Glutamatergic neuron (in vitro differentiated cells): ENCODE measurements at regions not wholly inside any gene's neighbourhood (a gene's known extent, or its start where the extent isn't known, plus 50 kb on each side); places are given as distances from the start of the nearest gene placed in this dataset.

Experiments
- DNase-seq: peaks from one replicate; pipeline ENCODE4 v3.0.0; 2022
- H3K27ac Mint-ChIP-seq: one replicate; pipeline ENCODE4 v1.8.0; 2020; ENCODE audit warnings: mild to moderate bottlenecking, mixed read lengths, inconsistent platforms; ENCODE audit not compliant: unreplicated experiment
- H3K27me3 Mint-ChIP-seq: one replicate; pipeline ENCODE4 v1.8.0; 2020; ENCODE audit warnings: mild to moderate bottlenecking, moderate library complexity, mixed read lengths, inconsistent platforms; ENCODE audit not compliant: unreplicated experiment
- H3K36me3 Mint-ChIP-seq: one replicate; pipeline ENCODE4 v1.8.0; 2020; ENCODE audit warnings: mild to moderate bottlenecking, mixed read lengths, inconsistent platforms; ENCODE audit not compliant: unreplicated experiment
- H3K4me1 Mint-ChIP-seq: one replicate; pipeline ENCODE4 v1.8.0; 2020; ENCODE audit warnings: mild to moderate bottlenecking, low read depth, mixed read lengths, inconsistent platforms; ENCODE audit not compliant: unreplicated experiment
- H3K4me3 Mint-ChIP-seq: one replicate; pipeline ENCODE4 v1.8.0; 2020; ENCODE audit warnings: mild to moderate bottlenecking, mixed read lengths, inconsistent platforms; ENCODE audit not compliant: unreplicated experiment
- H3K9me3 Mint-ChIP-seq: one replicate; pipeline ENCODE4 v1.8.0; 2020; ENCODE audit warnings: mild to moderate bottlenecking, moderate library complexity, mixed read lengths, inconsistent platforms; ENCODE audit not compliant: unreplicated experiment
- TF ChIP-seq, protein P1 (sequence below): fragments of 200-600 bp; sonication (generic); IDR thresholded peaks from one replicate; pipeline ENCODE4 v1.5.0; 2021; ENCODE audit not compliant: partially characterized antibody, unreplicated experiment

DNA sequence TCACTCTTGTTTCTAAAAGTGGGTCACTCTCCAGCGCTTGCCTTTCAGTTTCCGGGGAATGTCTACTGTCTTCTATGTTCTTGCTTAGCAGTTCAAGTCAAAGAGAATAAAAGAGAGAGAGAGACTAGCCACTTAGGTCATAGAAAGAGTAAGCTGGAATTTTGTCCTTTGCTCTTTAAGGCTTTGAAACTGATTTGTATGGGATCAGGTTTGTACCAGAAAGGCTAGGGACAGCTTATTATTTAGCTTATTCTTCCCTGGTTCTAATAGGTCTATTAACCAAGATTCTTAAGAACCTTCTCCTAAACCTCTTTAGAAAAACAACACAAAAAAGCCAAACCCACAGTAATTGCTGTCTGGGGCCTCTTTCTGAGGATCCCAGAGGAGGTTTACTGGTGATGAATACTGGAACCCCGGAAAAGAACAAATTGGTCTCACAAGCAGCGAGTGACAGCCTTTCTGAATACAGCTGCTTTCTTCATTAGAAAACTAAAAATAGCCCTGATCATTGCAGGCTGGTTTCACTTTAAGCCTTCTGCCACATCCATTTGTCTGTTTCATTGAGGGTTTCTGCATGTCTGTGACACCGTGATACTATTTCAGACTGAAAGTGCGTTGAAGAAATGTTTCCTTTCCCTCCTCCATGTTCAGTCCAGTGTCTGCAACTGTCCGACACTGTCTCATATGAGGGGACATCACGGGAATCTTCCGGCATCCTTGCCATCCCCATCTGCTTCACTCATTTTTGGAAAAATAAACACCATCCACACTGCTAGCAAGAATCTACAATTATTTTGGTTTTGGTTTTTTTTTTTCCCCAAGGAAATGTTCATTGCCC lies 75.1 kb upstream of the ATXN1 start:
- H3K9me3 Mint-ChIP-seq, result peaks cover 2% of the 10 kb centered on the region
- H3K27ac Mint-ChIP-seq, result peak overlapping the region; percentile 82
- no peaks in the 10 kb centered on the region for H3K27me3 Mint-ChIP-seq
- H3K4me1 Mint-ChIP-seq, result peaks cover 11% of the 10 kb centered on the region
- H3K4me3 Mint-ChIP-seq, result peak overlapping the region; percentile 64
- H3K36me3 Mint-ChIP-seq, result no peaks in the 10 kb centered on the region
- TF ChIP-seq, protein P1, sequence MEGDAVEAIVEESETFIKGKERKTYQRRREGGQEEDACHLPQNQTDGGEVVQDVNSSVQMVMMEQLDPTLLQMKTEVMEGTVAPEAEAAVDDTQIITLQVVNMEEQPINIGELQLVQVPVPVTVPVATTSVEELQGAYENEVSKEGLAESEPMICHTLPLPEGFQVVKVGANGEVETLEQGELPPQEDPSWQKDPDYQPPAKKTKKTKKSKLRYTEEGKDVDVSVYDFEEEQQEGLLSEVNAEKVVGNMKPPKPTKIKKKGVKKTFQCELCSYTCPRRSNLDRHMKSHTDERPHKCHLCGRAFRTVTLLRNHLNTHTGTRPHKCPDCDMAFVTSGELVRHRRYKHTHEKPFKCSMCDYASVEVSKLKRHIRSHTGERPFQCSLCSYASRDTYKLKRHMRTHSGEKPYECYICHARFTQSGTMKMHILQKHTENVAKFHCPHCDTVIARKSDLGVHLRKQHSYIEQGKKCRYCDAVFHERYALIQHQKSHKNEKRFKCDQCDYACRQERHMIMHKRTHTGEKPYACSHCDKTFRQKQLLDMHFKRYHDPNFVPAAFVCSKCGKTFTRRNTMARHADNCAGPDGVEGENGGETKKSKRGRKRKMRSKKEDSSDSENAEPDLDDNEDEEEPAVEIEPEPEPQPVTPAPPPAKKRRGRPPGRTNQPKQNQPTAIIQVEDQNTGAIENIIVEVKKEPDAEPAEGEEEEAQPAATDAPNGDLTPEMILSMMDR, result no peak
- no peak for DNase-seq

DNA sequence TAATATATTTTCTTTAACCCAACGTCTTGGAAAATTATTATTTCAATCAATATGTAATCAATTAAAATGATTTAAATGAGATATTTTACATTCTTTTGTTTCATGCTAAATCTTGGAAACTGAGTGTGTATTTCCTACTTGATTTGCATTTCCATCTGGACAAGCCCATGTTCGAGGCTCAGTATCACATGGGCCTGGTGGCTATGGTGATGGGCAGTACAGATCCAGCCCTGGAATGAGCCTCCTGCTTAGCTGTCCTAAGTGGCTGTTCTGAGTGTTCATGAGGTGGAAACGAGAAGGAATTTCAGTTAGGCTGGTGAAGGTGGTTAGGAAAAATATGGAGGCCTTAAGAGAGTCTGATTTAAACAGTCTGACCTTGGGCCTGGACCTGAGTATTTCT lies 73.0 kb upstream of the ATXN1 start:
- no peaks in the 10 kb centered on the region for H3K36me3 Mint-ChIP-seq
- DNase-seq, result no peak
- no peaks in the 10 kb centered on the region for H3K27me3 Mint-ChIP-seq
- peaks cover 2% of the 10 kb centered on the region for H3K9me3 Mint-ChIP-seq
- TF ChIP-seq, protein P1, result no peak
- no peak overlapping the region for H3K4me3 Mint-ChIP-seq
- H3K4me1 Mint-ChIP-seq, result peaks cover 8% of the 10 kb centered on the region
- H3K27ac Mint-ChIP-seq, result no peak overlapping the region

DNA sequence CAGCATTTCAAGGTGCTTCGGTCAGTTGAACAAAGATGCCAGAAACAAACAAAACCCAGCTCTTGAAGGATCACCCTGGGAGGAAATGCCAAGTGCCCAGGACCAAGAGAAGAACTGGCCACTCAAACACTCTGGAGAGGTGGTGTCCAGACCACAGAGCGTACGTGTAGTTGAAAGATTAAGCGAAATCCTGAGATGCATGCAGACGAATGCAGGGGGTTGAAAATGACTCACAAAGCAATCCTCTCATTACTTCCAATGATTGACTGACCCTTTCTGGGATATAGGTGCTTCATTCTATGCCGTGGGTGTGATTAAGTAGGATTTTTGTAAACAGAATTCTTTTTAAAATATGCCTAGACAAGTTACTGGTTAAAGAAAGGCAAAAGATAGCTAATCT lies 71.5 kb upstream of the ATXN1 start:
- no peaks in the 10 kb centered on the region for H3K36me3 Mint-ChIP-seq
- H3K27me3 Mint-ChIP-seq, result no peaks in the 10 kb centered on the region
- DNase-seq, result no peak
- peaks cover 7% of the 10 kb centered on the region for H3K4me1 Mint-ChIP-seq
- TF ChIP-seq, protein P1, result no peak
- no peak overlapping the region for H3K27ac Mint-ChIP-seq
- no peak overlapping the region for H3K4me3 Mint-ChIP-seq
- H3K9me3 Mint-ChIP-seq, result peaks cover 2% of the 10 kb centered on the region

DNA sequence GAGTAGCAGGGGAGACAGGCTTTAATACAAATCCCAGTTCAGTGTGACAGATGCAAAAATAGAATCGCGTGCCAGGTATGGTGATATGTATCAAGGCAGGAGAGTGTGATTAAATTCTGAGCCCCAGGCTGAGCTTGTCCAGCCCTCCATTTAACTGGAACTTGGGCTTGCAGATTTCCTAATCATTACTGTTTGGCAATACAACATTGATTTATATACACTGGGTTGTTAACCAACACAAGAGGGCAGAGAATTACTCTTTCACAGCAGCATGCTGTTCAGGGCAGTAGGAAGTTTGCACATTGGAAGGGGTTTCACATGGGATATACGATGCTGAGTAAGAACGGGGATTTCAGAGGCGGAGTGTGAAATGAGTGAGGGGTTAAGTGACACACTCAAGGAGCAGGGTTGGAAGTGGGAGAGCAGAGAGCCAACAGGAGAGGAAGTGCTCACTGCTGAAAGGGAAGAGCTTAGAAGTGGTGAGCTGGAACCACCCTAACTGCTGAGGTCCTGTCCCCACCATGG lies 70.8 kb upstream of the ATXN1 start:
- Mint-ChIP-seq H3K36me3 (no peaks in the 10 kb centered on the region), H3K4me1 (peaks cover 6% of the 10 kb centered on the region), H3K27me3 (no peaks in the 10 kb centered on the region), H3K4me3 (no peak overlapping the region), H3K9me3 (peaks cover 2% of the 10 kb centered on the region), H3K27ac (no peak overlapping the region)
- TF ChIP-seq, protein P1, result no peak
- no peak for DNase-seq

DNA sequence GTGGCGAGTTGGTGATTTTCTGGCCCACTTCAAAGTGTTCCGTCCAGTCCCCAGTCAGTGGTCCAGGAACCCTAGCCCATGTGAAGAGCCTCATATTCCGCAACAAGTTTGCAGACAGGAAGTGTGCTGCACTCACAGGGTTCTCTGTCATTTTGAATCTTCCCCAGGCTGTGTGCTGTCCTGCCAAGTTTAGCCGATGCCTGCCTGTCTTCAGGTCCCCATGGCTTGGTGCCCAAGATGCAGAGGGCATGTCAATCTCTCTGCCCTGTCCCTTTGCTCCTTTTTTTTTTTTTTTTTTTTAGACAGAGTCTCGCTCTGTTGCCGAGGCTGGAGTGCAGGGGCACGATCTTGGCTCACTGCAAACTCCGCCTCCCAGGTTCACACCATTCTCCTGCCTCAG lies 69.9 kb upstream of the ATXN1 start:
- H3K4me3 Mint-ChIP-seq, result no peak overlapping the region
- no peaks in the 10 kb centered on the region for H3K27me3 Mint-ChIP-seq
- H3K27ac Mint-ChIP-seq, result no peak overlapping the region
- no peaks in the 10 kb centered on the region for H3K36me3 Mint-ChIP-seq
- no peak for DNase-seq
- H3K9me3 Mint-ChIP-seq, result peaks cover 2% of the 10 kb centered on the region
- TF ChIP-seq, protein P1, result no peak
- H3K4me1 Mint-ChIP-seq, result no peaks in the 10 kb centered on the region
